NCI-H446 treated with DMSO at 0.1 percent for 48 hours (cell line): ENCODE measurements at regions not wholly inside any gene's neighbourhood (a gene's known extent, or its start where the extent isn't known, plus 50 kb on each side); places are given as distances from the start of the nearest gene placed in this dataset.

Source experiments
- DNase-seq: peaks from one replicate; lab custom pipeline; 2025; lab: John Stamatoyannopoulos, UW

- DNase-seq, result no peak
Measured at GRCh38 chr20:21575981-21576740, 62.3 kb upstream of the NKX2-2 start.

DNA sequence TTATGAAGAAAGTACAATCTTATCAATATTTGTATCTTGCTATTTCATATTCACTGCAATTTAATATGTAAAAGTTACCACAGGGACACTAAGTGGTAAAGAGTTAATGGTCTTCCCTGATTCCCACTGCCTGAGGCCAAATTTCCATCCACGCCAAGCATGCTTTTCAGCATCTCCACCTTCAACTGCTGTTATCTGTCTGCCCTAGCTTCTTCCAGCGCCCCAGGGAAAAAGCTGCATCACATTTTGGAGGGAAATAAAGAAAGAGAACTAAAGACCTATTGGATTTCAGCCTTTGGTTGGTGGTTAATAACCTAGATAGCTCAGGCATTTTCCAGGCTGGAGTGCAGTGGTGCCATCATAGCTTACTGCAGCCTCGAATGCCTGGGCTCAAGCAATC is 61.3 kb upstream of the NKX2-2 start:
- no peak for DNase-seq

DNA sequence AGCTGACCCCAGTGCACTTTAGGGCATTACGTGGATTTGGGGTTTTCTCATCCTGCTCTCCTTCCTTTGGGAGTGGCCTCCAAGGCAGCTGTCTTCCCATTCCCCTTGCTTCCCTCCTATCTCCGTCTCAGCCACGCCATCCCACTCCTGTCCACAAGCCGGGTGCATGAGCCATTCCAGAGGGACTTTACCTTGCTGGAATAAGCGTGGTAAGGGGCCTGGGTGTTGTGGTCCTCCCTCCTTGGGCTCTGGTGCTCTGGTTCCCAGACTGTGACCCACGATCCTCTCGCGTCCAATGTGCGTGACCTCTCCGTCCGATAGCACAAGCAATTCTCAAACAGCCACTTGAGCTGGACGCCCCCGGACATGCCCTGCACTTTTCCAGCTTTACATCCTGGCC is 60.6 kb upstream of the NKX2-2 start:
- DNase-seq, result no peak

DNA sequence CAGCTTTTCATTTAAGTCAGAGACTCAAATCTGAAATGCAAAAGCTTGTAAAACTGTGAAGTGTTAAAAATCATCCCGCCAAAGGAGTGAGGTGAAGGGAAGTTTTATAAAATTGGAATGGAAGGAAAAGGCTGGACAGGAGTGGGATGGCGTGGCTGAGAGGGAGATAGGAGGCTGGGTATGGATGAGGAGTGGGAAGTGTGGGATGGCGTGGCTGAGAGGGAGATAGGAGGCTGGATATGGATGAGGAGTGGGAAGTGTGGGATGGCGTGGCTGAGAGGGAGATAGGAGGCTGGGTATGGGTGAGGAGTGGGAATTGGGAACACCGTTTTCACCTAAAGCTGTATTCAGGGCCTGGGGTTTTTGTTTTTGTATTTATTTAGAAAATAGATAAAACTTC is 59.4 kb upstream of the NKX2-2 start:
- no peak for DNase-seq

DNA sequence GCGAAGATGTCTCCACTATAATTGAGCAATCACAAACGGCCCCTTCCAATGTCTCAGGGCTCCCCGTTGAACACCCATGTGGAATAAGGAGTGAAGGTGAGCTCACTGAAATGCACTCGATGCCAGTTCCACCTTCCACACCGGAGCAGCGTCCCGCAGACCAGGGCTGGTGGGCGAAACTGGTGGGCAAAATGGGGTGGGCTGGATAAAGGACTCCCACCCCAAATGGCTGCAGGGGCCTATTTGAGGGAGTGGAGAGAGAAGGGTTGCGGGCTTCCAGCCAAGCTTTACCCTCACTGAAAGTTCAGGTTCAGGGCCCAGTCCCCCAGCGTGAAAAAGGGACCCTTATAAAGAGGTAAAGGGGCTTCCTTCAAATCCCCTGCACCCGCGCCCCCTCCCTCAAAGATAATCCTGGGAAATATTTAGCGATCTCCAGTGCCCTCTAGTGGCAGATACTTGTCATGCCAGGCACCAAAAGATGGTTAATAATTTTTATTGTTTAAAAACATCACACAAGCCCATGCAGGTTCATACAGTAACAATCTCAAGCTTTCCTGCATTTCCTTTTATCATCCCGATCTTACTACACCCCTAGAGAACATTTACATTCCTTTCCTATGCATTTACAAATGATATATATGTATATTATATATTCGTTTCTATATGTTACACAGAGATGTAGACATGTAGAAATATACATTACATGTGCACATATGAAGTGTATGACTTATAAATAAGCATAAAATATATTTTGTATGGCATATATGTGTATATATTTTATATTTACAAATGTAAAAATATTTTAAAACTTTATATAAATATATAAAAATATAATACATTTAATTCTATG is 58.2 kb upstream of the NKX2-2 start:
- DNase-seq, result no peak

- no peak for DNase-seq
Measured at GRCh38 chr20:21570285-21570992, 56.6 kb upstream of the NKX2-2 start.

- DNase-seq, result no peak
Measured at GRCh38 chr20:21569586-21569985, 55.7 kb upstream of the NKX2-2 start.

DNA sequence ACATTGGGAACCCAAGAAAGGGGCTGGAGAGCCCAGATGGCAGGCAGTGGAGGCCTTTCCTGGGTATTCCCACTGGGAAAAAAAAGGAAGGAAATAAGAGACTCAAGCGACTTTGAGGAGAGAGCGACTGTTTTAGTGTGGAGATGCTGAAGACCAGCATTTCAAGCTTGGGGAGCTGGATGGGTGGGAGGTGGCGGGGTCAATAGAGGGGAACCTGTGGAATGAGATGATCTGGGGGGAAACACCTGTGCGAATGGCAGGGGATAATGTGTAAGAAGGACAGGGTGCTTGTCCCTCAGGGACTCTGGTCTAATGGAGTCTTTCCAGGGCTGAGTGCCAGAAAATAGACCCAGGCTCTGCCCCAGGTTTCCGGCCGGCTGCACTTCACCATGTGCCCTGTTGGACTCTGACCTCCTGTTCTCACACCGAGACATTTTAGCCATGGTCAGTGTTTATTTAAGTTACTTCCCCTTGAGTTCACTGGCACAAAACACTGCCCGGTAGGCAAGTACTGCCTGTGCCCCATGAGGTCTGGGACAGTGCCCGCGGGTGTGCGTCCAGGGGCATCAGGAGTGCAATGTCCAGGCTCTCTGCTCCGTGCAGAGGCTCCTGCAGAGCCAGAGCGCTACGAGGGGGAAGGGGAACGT is 50.4 kb upstream of the NKX2-2 start:
- no peak for DNase-seq
